Neural crest cell (in vitro differentiated cells): ENCODE measurements at regions not wholly inside any gene's neighbourhood (a gene's known extent, or its start where the extent isn't known, plus 50 kb on each side); places are given as distances from the start of the nearest gene placed in this dataset.

Source experiments
- DNase-seq: peaks from one replicate; pipeline ENCODE4 v3.0.0; 2021; ENCODE audit warnings: low read depth, mixed read lengths, low spot score
- H3K27ac Mint-ChIP-seq: one replicate; pipeline ENCODE4 v1.8.0; 2021; ENCODE audit warnings: mild to moderate bottlenecking, mixed read lengths; ENCODE audit not compliant: unreplicated experiment
- H3K27me3 Mint-ChIP-seq: 2 replicates; pipeline ENCODE4 v1.8.0; 2021; ENCODE audit warnings: low read depth, mild to moderate bottlenecking, mixed read lengths
- H3K36me3 Mint-ChIP-seq: 2 replicates; pipeline ENCODE4 v1.8.0; 2021; ENCODE audit warnings: low read depth, mild to moderate bottlenecking, mixed read lengths
- H3K4me1 Mint-ChIP-seq: 2 replicates; pipeline ENCODE4 v1.8.0; 2021; ENCODE audit warnings: mixed read lengths
- H3K4me3 Mint-ChIP-seq: one replicate; pipeline ENCODE4 v1.8.0; 2021; ENCODE audit warnings: mild to moderate bottlenecking, mixed read lengths
- H3K9me3 Mint-ChIP-seq: 2 replicates; pipeline ENCODE4 v1.8.0; 2021; ENCODE audit warnings: mixed read lengths
- CTCF ChIP-seq: fragments of 200-600 bp; sonication (generic); conservative IDR thresholded peaks from 2 replicates; pipeline ENCODE4 v1.5.0; 2021; ENCODE audit warnings: antibody characterized with exemption, mild to moderate bottlenecking

- Mint-ChIP-seq H3K36me3 (peaks cover 3% of the 10 kb centered on the region), H3K4me1 (no peaks in the 10 kb centered on the region), H3K4me3 (no peak overlapping the region), H3K27ac (no peak overlapping the region), H3K9me3 (peaks cover 2% of the 10 kb centered on the region), H3K27me3 (no peaks in the 10 kb centered on the region)
- TF ChIP-seq CTCF = no peak
- no peak for DNase-seq
Measured at GRCh38 chr15:25243800-25244097, 195.1 kb downstream of the UBE3A start.

GRCh38 chr15:25244731-25245585 lies 193.9 kb downstream of the UBE3A start:
- no peak overlapping the region for H3K4me3 Mint-ChIP-seq
- H3K27me3 Mint-ChIP-seq = no peaks in the 10 kb centered on the region
- H3K9me3 Mint-ChIP-seq = peaks cover 2% of the 10 kb centered on the region
- H3K27ac Mint-ChIP-seq = no peak overlapping the region
- no peak for TF ChIP-seq CTCF
- no peaks in the 10 kb centered on the region for H3K4me1 Mint-ChIP-seq
- peaks cover 3% of the 10 kb centered on the region for H3K36me3 Mint-ChIP-seq
- DNase-seq = no peak

GRCh38 chr15:25245801-25246622 lies 192.8 kb downstream of the UBE3A start:
- peaks cover 2% of the 10 kb centered on the region for H3K9me3 Mint-ChIP-seq
- no peaks in the 10 kb centered on the region for H3K27me3 Mint-ChIP-seq
- no peak overlapping the region for H3K4me3 Mint-ChIP-seq
- no peaks in the 10 kb centered on the region for H3K4me1 Mint-ChIP-seq
- peaks cover 3% of the 10 kb centered on the region for H3K36me3 Mint-ChIP-seq
- TF ChIP-seq CTCF = no peak
- H3K27ac Mint-ChIP-seq = no peak overlapping the region
- DNase-seq = no peak

- Mint-ChIP-seq H3K4me3 (no peak overlapping the region), H3K9me3 (peaks cover 2% of the 10 kb centered on the region), H3K4me1 (no peaks in the 10 kb centered on the region)
Measured at GRCh38 chr15:25246641-25247406, 192.0 kb downstream of the UBE3A start.

More at GRCh38 chr15:25246641-25247406, 192.0 kb downstream of the UBE3A start:
- Mint-ChIP-seq H3K27ac (no peak overlapping the region), H3K36me3 (peaks cover 3% of the 10 kb centered on the region), H3K27me3 (no peaks in the 10 kb centered on the region)
- no peak for TF ChIP-seq CTCF
- no peak for DNase-seq
